ENCODE measurements at regions not wholly inside any gene's neighbourhood (a gene's known extent, or its start where the extent isn't known, plus 50 kb on each side); places are given as distances from the start of the nearest gene placed in this dataset.

DNA sequence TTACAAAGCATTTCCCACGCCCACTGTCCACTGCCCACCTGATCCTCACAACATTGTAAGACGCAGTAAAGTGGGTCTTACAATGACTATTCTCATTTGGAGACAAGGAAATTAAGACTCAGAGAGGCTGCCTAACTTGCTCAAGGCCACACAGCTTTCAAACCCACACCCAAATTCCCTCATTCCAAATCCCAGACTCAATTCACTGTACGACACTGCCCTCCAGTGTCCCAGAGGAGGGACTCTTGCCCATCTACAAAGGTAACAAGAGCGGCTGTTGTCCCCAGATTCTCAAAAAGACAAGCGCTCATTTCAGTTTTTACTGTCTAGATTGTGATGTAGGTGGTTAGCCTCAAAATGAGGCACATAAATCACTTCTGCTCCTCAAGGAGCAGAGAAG is 184.6 kb downstream of the ACTL7B start:
- TF ChIP-seq, protein P1, sequence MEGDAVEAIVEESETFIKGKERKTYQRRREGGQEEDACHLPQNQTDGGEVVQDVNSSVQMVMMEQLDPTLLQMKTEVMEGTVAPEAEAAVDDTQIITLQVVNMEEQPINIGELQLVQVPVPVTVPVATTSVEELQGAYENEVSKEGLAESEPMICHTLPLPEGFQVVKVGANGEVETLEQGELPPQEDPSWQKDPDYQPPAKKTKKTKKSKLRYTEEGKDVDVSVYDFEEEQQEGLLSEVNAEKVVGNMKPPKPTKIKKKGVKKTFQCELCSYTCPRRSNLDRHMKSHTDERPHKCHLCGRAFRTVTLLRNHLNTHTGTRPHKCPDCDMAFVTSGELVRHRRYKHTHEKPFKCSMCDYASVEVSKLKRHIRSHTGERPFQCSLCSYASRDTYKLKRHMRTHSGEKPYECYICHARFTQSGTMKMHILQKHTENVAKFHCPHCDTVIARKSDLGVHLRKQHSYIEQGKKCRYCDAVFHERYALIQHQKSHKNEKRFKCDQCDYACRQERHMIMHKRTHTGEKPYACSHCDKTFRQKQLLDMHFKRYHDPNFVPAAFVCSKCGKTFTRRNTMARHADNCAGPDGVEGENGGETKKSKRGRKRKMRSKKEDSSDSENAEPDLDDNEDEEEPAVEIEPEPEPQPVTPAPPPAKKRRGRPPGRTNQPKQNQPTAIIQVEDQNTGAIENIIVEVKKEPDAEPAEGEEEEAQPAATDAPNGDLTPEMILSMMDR (conservative IDR thresholded peaks at IDR 0.05 in 1 of 2, IDR thresholded peaks at IDR 0.05 in 1 of 2; ENCODE audit: extremely low read depth in 1 of 2, insufficient read depth in 1 of 2, low read depth in 1 of 2, low read length in 2 of 2): peak; percentile 68 to 78
- TF ChIP-seq EZH2 (IDR thresholded peaks at IDR 0.05; ENCODE audit: borderline replicate concordance, low read length): no peak
